AG08396 (cell line): ENCODE measurements at regions not wholly inside any gene's neighbourhood (a gene's known extent, or its start where the extent isn't known, plus 50 kb on each side); places are given as distances from the start of the nearest gene placed in this dataset.

Experiments used
- DNase-seq: peaks from one replicate; pipeline ENCODE4 v3.0.0; 2012; ENCODE audit warnings: low spot score, mixed read lengths

- no peak for DNase-seq
Observed at GRCh38 chr7:25512061-25512687, 283.9 kb upstream of the NPVF start.

- no peak for DNase-seq
Observed at GRCh38 chr7:25515633-25516275, 287.5 kb upstream of the NPVF start.

- no peak for DNase-seq
Observed at GRCh38 chr7:25517906-25518305, 289.6 kb upstream of the NPVF start.

GRCh38 chr7:25520017-25520416, 291.7 kb upstream of the NPVF start:
- DNase-seq, result no peak

- no peak for DNase-seq
Observed at GRCh38 chr7:25520516-25520915, 292.2 kb upstream of the NPVF start.

GRCh38 chr7:25521236-25521635, 292.9 kb upstream of the NPVF start:
- DNase-seq, result no peak

- DNase-seq, result no peak
Observed at GRCh38 chr7:25522727-25523126, 294.4 kb upstream of the NPVF start.

- DNase-seq, result no peak
Observed at GRCh38 chr7:25527665-25528170, 299.4 kb upstream of the NPVF start.

- no peak for DNase-seq
Observed at GRCh38 chr7:25529320-25529719, 301.0 kb upstream of the NPVF start.

- DNase-seq, result no peak
Observed at GRCh38 chr7:25536851-25537250, 308.6 kb upstream of the NPVF start.

GRCh38 chr7:25537662-25538375, 309.5 kb upstream of the NPVF start:
- no peak for DNase-seq

- no peak for DNase-seq
Observed at GRCh38 chr7:25541094-25541821, 313.0 kb upstream of the NPVF start.

- no peak for DNase-seq
Observed at GRCh38 chr7:25541877-25542276, 313.6 kb upstream of the NPVF start.

GRCh38 chr7:25543210-25543609, 314.9 kb upstream of the NPVF start:
- no peak for DNase-seq

- no peak for DNase-seq
Observed at GRCh38 chr7:25543798-25544197, 315.5 kb upstream of the NPVF start.

GRCh38 chr7:25544254-25544653, 316.0 kb upstream of the NPVF start:
- no peak for DNase-seq

GRCh38 chr7:25545124-25546008, 317.1 kb upstream of the NPVF start:
- no peak for DNase-seq

- DNase-seq, result no peak
Observed at GRCh38 chr7:25546306-25546705, 318.0 kb upstream of the NPVF start.

GRCh38 chr7:25549271-25549921, 321.1 kb upstream of the NPVF start:
- DNase-seq, result no peak

GRCh38 chr7:25550149-25550548, 321.9 kb upstream of the NPVF start:
- DNase-seq, result no peak

GRCh38 chr7:25552998-25553397, 324.7 kb upstream of the NPVF start:
- DNase-seq, result no peak
